Activated CD8-positive, alpha-beta memory T cell treated with anti-CD3 and anti-CD28 coated beads, Interleukin-2, amount 50 U/mL, for 48 hours (primary cell): ENCODE measurements at regions not wholly inside any gene's neighbourhood (a gene's known extent, or its start where the extent isn't known, plus 50 kb on each side); places are given as distances from the start of the nearest gene placed in this dataset.

Experiments used
- DNase-seq: peaks from one replicate; pipeline ENCODE4 v3.0.0-alpha.2; 2020

DNA sequence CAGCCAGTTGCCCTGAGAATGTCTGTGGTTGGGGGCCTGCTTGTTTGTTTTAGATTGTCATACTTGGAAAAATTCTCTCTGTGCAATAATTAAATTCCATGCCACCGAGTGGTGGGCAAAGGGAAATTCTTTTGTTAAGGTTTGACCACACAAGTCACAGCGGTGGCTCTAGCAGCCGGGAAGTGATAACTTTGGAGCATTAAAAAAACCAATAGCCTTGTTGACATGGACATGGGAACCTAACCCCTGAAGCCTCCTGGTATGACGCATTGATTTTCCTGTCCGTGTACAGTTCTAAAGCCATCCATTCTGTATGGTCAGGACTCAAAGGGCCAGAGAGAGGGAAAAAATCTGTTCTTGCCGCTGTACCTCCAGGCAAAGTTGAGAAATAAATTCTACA, 384.9 kb upstream of the ZNF507 start:
- DNase-seq = no peak

DNA sequence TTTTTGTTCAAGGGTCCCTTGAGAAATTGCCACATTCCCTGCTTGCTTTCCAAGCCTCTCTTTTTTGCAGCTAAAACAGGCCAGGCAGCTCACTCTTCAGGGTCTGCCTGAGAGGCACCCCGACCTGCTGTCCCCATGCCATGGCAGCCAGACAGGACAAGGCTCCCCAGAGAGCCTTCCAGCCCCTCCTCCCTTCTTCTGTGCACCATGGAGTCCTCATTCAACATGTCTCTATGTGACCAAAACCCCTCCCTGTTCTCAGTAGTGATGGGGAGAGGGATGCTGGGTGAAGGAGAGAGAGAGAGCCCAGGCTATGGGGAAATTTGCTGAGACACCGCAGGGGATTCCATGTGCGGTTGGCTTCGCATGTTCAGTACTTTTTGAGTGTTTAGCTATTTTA, 384.2 kb upstream of the ZNF507 start:
- no peak for DNase-seq

DNA sequence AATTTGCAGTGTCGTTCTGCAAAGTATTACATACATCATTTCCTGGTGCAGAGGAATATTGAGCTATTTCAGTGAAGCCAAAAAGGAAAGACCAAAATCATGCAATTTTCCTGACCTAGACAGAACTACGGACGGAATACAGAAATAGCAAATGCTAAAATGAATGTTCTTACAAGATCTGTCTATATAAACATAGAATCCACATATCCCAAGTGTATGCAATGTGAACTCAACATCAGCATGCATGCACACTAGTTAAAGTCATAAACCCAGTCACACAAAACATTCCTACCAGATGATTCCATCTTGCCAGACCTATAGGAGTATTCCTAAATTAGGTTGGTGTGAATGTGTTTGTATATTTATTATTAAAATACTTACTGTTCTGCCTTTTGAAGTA, 383.7 kb upstream of the ZNF507 start:
- DNase-seq = no peak

DNA sequence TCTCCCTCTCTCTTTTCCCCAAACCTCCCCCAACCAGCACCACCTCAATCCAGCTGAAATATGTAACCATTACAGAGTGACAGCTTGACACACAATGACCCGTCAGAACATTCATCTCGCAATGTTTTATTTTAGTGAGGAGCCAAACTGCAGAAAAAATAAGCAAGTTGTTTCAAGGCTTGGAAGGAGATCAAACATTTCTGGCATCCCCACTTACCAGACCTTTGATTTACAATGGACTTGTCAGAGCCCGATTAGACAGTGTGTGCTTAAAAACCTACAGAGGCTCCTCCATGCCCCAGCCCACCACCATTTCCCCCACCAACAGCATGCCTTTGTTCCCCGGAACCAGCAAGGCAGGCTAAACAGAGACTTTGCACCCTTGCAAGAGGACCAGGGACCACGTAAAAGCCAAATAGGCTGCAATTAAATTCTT, 382.8 kb upstream of the ZNF507 start:
- no peak for DNase-seq

DNA sequence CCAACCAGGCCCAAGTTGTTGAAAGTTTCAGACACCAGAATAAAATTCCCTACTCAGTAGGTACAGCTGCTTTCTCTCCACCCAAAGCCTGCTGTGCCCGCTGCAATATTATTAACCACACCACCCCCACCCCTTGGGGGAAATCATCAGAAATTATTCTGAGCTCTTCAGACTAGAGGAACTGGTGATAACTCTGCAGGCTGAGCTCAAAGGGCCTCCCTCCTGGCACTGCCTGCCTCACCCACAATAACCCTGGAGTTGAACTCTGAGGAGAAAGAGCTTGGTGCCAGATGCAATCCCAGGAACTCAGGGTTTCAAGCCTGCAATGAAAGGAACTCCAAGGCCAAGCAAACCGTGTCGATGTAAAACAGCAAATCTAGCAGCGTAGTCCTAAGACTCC, 381.7 kb upstream of the ZNF507 start:
- DNase-seq = no peak

DNA sequence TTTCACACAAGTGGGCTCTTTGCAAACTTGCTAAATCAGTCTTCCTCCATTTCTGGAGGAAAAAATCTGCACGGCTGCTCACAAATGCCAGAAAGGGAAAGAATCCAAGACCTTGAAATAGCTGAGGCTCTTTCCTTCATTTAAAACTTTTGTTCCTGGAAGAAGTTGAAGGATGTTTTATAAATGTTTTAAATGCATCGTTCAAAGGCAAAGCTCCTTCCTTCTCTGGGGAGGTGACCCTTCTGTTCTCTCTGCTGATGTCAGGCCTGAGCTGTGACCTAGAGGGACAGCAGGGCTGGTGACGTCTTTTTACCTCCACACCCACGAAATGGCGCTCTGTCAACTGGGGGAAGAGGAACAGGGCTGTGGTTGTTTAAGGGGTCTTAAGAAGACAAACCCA, 376.4 kb upstream of the ZNF507 start:
- DNase-seq = no peak

DNA sequence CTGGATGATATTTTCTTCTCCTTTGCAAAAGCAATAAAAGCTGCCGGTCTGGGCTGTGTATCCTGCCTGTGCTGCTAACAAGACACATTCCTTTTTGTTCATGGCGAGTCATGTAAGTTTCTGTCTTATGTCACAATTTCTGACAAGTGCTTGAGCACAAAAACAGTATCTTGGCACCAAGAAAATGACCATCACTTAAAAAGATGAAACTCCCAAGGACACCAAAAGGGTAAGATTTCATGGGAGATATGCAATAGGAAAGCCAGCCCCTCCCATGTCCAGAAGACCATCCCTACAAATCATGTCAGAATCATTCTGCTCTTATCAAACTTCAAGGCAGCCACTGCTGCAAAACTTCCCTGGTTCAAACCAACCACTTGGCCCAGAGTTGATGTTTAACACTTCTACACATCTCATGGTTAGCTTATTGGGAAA, 375.4 kb upstream of the ZNF507 start:
- no peak for DNase-seq

DNA sequence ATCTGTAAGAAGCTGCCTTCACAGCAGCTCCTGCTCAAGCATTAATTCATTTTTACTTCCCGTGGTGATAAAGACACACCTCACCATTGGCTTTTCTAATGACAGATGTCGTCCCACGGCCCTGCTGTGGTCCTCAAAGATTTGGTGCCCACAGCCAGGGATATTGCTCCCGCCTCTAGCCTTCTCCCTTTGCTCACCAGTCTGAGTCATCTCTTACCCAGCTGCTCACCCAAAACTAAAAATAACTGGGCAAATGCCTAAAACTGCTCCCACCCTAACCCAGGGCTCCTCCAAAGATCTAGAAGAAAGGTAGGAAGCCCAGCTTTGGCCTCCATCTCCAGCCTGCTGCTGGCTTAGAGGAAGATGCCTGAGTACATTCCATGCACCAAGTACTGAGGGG, 371.1 kb upstream of the ZNF507 start:
- DNase-seq = no peak

DNA sequence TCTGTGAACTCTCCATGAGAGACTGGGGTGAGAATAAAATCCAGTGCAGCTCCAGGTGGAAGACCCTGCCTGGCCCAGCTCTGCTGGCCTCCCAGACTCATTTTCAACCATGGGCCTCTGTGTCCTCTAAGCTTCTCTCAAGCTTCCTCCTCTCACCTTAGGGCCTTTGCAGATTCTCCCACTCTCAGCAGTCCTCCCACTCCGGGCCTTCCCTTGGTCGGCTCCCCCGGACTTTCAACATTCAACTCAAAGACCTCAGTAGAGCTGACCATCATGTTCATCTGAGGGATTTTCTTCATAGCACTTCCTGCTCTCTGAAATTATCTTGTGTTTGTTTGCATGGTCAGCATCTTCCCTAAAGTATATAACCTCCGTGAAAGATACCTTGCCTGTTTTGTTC, 370.5 kb upstream of the ZNF507 start:
- no peak for DNase-seq

DNA sequence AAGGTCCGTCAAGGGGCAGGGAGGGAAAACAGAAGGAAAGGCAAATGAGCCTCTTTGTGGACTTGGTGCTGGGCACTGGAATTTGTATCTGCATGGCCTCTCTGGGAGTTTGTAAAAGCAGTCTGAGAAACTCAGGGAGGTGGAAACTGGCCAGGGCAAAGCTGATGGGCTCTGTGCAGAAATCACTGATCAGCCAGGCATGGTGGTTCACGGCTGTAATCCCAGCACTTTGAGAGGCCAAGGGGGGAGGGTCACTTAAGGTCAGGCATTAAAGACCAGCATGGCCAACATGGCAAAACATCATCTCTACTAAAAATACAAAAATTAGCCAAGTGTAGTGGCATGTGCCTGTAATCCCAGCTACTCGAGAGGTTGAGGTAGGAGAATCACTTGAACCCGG, 369.9 kb upstream of the ZNF507 start:
- no peak for DNase-seq

DNA sequence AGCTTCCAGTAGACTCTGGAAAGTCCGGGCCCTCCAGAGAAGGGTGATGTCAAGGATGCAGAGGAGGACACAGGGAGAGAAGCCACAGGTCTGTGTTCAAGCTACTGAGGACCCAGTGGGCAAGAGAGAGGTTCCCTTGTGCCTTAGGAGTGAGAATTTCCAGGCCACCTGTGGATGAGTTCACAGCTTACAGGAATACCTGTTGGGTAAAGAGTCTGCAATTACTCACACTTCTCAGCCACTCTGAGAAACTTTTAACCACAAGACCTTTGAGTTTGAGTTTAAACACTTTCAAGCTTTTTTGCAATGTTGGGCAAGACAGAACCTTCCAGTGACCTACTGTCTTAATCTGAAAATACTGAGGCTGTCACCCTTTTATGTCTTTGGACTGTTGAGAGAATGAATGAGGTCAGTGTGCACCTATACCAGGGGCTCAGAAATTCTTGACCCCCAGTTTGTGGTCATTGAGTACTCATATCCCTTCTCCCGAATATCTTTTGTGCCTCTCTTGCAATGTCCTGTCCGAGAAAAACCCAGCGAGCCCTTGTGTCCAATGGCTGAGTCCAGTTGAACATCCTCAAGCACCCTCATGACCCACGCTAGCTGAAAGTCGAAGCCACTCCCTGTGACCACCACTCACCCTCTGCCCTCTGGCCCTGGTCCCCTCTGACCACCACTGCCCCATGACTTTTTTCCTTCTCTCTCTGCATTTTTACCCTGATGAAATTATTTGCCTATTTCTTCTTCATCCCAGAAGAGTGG, 368.5 kb upstream of the ZNF507 start:
- DNase-seq = no peak

DNA sequence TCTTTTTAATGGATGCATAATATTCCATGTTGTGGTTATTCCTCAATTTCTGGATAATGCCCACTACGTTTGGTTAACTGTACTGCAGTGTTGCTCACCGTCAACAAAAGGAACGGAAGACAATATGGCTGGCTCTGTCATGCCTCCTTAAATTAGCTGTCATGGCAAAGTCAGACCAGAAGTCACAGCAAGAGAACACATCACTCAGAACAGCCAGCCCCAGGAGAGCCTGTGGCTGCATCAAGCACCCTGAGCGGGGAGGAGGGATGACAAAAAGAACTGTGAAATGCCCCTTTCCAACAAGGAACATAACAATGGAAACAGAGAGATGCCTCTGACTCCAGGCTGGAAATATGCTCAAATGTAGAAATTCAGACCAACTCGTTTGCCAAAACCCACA, 366.0 kb upstream of the ZNF507 start:
- DNase-seq = no peak

DNA sequence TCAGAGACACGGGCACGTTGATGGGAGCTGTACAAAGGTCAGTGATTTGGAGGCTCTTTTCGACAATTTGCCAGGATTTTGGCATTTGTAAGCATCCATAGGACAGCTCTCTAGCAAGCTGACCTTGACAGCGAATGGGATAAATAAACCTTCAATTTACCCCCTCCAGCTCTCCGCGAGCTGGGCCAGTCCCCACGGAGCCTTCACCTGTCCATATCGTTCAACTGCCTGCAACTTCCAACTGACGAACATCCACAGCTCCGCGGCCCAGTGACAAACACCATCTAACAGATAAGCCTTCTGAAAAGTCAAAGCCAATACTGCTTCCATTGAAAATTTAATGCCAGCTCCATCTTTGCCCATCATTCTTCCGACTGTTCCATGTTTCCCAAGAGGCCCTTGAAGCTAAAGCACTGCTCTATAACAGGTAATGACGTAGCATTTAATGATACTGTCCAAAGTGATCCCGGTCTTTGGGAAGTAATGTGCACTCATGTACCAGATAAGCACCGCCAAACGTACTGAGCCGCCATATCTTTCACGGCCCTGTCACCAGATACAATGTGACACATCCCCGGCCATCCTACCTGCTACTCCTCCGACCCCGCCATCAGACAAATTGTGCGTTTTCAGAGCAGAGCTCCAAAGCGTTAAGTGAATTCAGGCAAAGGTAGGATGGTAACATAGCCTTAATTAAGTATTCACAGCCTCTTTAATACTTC, 365.3 kb upstream of the ZNF507 start:
- no peak for DNase-seq

DNA sequence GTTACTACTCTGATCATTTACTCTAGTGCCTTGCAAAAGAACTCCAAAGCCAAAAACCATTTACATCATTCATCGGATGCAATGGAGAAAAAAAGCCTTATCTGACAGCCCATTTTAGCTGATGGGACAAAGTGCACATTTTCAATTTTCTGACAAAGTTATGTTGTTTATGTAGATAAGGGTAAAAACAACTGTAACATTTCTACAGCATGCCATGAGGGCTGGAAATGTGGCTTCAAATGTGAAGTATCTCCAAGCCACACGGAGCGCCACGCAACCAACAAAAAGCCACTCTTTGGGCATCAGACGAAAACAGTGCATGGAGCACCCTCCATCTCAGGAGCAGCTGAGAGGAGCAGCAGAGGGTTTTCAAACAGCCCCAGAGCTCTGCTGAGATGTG, 364.6 kb upstream of the ZNF507 start:
- DNase-seq = no peak

DNA sequence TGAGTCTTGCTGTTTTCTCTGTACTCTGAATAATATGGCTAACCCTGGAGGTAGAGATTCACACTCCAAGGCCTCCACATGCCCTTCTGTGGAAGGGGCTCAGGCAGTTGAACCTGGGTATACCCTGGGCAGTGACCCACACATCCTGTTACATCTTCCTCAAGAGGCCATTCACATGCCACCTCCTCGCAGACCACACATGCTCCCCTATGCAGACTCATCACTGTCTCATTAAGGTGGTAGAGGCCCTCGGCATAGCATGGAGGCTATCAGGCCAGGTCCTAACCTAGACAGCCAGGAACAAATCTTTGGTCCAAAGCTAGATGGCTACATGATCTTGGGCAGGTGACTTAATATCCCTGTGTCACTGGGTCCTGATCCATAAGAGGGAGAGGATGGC, 363.9 kb upstream of the ZNF507 start:
- no peak for DNase-seq

DNA sequence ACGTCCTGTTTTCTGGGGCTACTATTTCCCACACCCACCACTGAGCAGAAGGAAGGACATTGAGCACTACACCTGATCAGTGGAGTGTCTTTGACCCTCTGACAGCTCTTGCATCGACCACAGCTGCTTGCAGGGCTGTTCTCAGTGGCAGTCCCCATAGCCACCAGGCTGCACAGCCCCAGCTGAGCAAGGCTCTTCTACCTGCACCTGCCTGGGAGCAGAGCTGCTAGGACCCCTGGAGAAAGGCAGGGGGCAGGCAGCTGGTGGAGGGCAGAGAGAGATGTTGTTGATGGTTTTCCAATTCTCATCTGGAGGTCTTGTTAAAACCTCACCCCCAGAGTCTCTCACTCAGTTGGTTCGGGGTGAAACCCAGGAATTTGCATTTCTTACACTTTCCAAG, 361.8 kb upstream of the ZNF507 start:
- no peak for DNase-seq

DNA sequence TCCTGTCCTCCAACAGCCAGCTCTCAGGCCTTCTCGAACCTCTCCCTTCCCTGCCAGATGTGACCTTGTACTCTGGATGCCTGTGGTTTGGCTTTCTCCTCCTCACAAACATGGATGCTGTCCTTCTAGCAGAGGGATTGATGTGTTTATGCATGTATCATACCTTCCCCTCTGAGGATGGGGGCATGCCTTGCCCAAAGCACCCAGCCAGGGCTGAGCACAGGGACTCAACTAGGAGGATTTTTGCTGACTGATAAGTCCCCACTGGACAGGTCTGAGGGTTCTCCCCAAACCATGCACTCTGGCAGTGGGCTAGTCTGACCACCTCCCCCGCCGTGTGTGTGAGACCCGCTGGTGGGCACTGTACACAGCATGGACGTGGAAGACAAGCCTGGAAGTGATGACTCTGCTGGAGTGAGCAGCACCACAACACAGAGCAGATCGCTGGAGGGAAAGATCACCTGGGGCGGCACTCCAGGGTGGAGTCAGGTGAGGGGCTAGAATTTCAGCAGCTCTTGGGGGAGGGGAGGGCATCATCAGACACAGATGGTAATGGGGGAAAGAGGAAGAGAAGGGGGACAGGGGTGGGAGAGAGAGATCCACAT, 360.3 kb upstream of the ZNF507 start:
- DNase-seq = no peak

DNA sequence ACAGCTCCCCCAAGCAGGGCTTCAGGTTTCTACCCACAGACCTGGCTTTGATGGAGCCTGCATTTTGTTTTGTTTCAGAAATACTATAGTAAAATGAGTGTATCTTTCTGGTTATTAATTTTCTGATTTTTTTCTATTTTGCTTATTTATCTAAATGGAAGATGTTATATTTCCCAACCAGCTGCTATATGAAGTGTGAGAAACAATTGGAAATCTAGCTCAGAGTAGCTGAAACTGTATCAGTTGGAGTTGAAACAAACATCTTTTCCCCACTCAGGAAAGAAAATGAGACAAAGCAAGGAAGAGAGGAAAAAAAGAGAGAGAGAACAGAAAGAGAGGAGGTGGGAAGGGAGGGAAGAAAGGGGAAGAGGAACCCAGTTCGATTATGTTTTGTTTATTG, 358.5 kb upstream of the ZNF507 start:
- DNase-seq = no peak

DNA sequence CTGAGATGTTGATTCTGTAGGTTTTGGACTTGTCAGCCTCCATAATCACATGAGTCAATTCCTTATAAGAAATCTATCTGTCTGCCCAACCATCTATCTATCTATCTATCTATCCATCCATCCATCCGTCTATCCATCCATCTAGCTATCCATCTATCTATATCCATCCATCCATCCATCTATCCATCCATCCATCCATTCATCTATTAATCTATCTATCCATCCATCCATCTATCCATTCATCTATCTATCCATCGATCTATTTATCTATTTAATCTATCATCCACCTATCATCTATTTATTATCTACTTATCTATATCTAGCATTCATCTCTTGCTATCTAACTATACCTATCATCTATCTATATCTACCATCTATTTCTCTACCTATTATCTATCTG, 357.2 kb upstream of the ZNF507 start:
- DNase-seq = no peak

DNA sequence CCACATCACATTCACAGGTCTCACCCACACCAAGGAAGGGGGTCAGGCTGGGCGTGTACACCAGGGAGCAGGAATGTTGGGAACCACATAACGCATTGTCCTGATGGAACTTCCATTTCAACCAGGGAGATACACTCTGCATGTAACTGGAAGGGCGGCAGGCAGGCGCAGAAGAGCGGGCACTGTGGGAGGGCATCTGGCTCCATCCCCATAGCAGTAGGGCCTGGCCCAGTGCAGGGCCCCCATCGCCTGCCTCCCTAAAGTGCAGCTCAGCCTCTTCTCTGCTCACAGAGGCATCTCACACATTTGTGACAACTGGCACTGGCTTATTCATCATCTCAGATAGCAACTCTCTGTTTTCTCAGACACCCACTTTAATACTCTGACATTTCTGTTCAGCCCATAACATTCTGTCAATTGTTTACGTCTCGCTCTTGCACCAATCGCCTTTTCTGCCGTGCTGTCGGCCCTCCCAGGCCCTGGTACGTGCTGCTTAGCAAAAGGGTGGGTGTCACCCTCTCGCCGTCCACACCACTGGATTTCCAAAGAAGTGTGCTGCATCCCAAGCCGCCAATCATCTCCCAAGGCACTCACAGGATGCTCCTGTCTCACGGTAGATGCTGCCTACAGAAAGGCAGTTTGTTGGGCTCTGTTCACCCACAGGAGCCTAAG, 353.3 kb upstream of the ZNF507 start:
- DNase-seq = no peak

DNA sequence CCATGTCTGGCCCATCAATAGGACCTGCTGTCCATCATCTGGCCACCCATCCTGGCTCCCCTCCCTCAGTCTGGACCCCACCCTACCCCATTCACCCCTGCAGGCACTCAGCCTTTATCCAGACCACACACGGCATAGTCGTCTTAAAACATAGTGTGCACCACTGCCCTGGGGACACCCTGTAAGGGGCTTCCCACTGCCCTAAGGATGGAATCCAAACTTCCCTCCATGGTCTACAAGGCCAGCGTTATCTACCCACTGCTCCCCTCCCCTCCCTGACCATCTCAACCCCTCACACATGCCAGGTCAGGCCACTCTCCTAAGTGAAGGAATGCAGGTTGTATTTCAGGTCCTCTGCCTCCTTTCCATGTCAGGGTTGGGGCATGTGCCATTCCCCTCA, 352.7 kb upstream of the ZNF507 start:
- DNase-seq = no peak

DNA sequence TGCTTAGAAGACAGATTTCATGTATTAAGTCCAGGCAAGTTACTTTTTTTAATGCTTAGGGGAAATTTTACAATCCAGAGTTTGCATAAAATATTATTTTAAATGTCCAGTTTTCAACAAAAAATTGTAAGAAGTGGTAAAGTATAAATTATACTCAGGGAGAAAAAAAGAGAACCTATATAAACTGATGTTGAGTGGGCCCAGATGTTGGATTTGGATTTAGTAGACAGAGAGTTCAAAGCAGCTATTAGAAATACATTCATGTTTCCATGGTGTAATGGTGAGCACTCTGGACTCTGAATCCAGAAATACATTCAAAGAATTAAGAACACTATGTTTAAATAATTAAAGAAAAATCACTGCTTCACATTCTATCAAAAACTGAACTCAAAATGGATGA, 349.9 kb upstream of the ZNF507 start:
- no peak for DNase-seq

DNA sequence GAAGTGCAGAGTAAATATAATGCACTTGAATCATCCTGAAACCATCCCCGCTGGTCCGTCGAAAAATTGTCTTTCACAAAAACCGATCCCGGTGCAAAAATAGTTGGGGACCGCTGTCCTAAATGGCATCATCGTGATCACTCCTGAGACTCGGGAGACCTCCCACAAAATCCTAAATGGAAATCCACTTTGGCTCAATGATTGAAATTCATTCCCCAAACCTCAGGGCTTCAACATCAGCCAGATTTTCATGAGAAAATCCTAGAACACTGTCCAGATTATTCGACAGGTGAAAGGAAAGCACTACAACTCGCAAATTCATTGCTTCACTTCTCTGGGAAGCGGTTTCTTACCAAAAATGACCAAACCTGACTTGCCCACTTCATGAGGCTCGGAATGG, 335.3 kb upstream of the ZNF507 start:
- DNase-seq = no peak

DNA sequence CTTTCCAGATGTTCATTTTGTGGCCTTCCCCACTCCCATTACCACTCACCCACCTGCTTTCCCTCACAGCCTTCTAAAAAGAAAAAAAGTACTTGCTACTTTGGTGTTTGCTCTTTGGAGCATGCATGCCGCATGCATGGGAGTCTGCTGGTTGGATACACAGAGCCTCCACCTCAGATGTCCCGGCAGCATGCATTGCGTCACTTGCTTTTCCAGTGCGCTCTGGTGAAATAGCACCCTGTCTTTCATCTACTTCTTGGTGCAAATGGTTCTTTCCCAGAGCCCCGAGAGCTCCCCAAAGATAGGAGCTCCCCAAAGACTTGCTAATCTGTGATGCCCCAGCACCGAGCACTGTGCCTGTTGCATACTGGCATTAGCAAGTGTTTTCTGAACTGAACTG, 333.2 kb upstream of the ZNF507 start:
- DNase-seq = no peak
